Liver (tissue), 3 donors: ENCODE measurements at regions not wholly inside any gene's neighbourhood (a gene's known extent, or its start where the extent isn't known, plus 50 kb on each side); places are given as distances from the start of the nearest gene placed in this dataset.

Experiments used
- CTCF ChIP-seq: fragments of 150-350 bp; IDR thresholded peaks from 2 replicates; pipeline ENCODE4 v1.5.1; 2017; ENCODE audit warnings: improper control_type of control experiment, low read depth, low read length; ENCODE audit not compliant: missing input control
- EGR1 ChIP-seq, 2 donors: IDR thresholded peaks; 2 replicates each; pipeline ENCODE4 v1.6.1; 2016 to 2018; ENCODE audit warnings: antibody characterized with exemption in 2 of 2, low read depth in 2 of 2
- MAX ChIP-seq: IDR thresholded peaks from 2 replicates; pipeline ENCODE4 v1.6.1; 2016; ENCODE audit warnings: antibody characterized with exemption
- RAD21 ChIP-seq, 2 donors: IDR thresholded peaks; 2 replicates each; pipeline ENCODE4 v1.6.1; 2016; ENCODE audit warnings: antibody characterized with exemption in 2 of 2, mild to moderate bottlenecking in 2 of 2
- YY1 ChIP-seq: IDR thresholded peaks from 2 replicates; pipeline ENCODE4 v1.6.1; 2016; ENCODE audit warnings: antibody characterized with exemption, mild to moderate bottlenecking
- donor health status: healthy.
- donor health status: healthy.

- no peak for TF ChIP-seq MAX
- no peak for TF ChIP-seq CTCF
- no peak for TF ChIP-seq RAD21 (IDR thresholded peaks at IDR 0.05)
- TF ChIP-seq EGR1 (IDR thresholded peaks at IDR 0.05; ENCODE audit: low read depth in 2 of 2): no peak
- TF ChIP-seq YY1: no peak
These were observed 135.7 kb upstream of the C16orf82 start for GRCh38 chr16:26930786-26931581.
